NCI-H460 (cell line): ENCODE measurements at regions not wholly inside any gene's neighbourhood (a gene's known extent, or its start where the extent isn't known, plus 50 kb on each side); places are given as distances from the start of the nearest gene placed in this dataset.

Source experiments
- DNase-seq: peaks from one replicate; pipeline ENCODE4 v3.0.0-alpha.2; 2016; ENCODE audit warnings: low read depth; ENCODE audit errors: extremely low read depth

- no peak for DNase-seq
Measured at GRCh38 chr6:84425971-84426705, 198.7 kb upstream of the CEP162 start.

GRCh38 chr6:84424956-84425355 lies 197.5 kb upstream of the CEP162 start:
- no peak for DNase-seq

- peak; percentile 26 for DNase-seq
Measured at GRCh38 chr6:84422380-84422968, 195.0 kb upstream of the CEP162 start.

DNA sequence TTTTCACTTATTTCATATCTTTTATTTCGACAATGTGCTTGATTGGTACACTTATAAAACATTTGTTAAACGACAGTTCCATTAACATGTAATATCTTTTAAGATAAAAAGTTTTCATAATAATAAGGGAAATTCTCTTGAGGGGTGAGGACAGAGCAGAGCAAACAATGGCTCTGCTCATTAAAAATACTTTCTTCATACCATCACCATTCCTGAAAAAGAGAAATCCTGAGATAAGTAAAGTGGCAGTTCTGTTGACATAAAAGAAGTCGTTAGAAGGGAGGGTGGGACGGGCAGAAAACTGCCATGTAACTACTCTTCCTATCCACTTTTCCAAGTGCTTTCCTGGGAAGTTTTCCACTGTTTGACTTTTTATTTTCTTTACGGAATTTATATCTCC lies 193.6 kb upstream of the CEP162 start:
- DNase-seq = no peak

- no peak for DNase-seq
Measured at GRCh38 chr6:84417260-84417659, 189.8 kb upstream of the CEP162 start.

GRCh38 chr6:84416043-84416657 lies 188.7 kb upstream of the CEP162 start:
- DNase-seq = no peak

GRCh38 chr6:84415517-84415916 lies 188.1 kb upstream of the CEP162 start:
- DNase-seq = no peak

- DNase-seq = no peak
Measured at GRCh38 chr6:84415068-84415467, 187.6 kb upstream of the CEP162 start.

DNA sequence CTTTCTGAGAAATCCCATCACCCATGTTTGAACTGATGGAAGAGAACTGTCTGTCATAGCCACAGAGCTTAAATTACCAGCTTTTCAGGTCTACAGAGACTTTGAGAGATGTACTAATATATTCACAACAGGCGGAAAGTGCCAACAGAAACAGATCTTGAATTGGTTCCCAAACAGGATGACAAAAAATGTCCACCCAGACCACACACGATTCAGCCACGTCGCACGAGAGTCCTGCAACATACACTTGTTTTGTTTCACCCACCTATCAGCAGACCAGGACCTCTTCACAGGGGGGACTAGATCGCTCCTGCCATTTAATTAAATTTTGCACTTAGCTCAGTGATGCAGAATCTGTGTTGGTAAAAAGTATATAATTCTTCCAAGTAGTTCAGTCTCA lies 187.1 kb upstream of the CEP162 start:
- DNase-seq = no peak

- DNase-seq = no peak
Measured at GRCh38 chr6:84411060-84411629, 183.7 kb upstream of the CEP162 start.

- no peak for DNase-seq
Measured at GRCh38 chr6:84409911-84410310, 182.5 kb upstream of the CEP162 start.

- DNase-seq = no peak
Measured at GRCh38 chr6:84408028-84408427, 180.6 kb upstream of the CEP162 start.

GRCh38 chr6:84403545-84403944 lies 176.1 kb upstream of the CEP162 start:
- DNase-seq = no peak

GRCh38 chr6:84399003-84399402 lies 171.6 kb upstream of the CEP162 start:
- DNase-seq = no peak

DNA sequence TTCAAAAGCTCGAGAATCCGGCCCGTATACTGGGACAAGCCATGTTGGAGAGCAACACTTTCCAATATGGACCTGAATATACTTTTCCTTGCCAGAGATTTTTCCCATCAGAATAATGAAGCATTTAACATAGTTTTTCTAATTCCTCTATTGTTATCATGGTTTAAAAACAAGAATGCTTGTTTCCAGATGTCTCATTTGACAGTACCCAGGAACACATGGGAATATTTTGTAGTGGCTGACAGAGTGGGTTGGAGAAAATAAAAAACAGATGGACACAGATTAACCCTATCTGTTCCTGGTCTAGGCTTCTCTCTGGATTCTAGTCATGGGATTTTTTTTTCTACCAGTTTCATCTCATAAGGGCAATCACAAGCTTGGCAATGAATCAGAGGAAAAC lies 164.8 kb upstream of the CEP162 start:
- DNase-seq = no peak

DNA sequence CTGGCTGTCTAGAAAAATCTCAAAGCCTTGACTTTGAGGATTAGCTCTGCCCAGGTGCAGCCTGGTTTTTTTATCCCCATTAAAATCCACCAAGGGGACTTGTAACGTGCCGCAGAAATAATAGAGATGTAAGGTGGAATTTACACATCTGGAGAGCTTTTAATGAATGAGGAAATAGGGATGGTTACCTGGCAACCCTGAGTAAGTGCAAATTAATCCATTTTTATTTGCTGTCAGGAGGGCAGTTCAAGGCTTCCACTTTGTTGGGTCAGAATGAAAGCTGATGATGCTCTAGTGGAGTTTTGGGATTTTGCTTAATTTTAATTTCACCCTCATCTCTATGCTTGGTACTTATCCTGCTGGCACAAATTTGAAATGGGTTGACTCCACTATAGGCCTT lies 163.4 kb upstream of the CEP162 start:
- no peak for DNase-seq

DNA sequence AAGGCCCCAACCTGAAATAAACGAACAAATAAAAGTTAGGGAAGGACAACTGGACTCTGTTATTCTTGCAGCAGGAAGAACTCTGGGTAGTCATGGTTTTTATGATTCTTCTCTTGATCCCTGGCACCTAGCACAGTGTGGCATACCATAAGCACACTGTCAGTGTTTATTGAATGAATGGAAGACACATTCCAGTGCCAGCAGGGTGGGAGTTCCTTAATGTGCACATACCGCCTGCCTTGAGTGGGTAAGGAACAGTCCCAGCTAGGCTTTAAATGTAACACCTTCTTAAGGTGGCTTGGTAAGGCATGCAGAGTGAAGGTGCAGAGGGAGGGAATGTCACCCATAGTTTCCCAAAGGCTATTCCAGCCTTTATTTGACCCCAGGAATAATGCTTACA lies 162.9 kb upstream of the CEP162 start:
- DNase-seq = no peak

DNA sequence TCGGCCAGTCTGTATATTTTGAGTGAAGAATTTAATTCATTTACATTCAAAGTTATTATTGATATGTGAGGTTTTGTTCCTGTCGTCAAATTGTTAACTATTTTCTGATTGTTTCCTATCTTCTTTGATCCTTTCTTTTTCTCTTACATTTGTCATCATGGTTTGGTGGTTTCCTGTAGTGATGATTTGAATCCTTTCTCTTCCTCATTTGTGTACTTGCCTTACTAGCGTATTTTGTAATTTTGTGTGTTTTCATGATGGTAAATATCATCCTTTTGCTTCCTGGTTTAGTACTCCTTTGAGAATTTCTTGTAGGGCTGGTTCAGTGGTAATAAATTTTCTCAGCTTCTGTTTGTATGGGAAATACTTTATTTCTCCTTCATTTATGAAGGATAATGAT lies 151.7 kb upstream of the CEP162 start:
- DNase-seq = no peak

DNA sequence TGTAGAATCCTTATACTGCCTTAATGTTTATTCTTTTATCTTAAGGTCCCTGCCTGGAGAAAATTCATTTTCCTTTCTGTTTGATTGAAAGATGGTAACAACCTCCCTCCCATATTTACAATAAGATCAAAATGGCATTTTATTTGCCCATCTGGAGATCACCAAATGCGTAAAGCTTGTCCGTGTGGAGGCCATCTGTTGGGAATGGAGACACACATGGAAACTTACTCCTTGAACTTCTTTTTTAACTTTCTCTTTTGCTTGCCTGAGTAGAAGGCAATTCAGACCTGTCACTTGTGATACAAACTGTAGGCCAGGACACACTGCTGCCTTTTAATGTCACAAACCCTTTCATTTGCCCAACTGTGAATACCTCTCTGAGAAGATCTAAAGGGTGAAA lies 144.8 kb upstream of the CEP162 start:
- DNase-seq = no peak

- no peak for DNase-seq
Measured at GRCh38 chr6:84371681-84372080, 144.2 kb upstream of the CEP162 start.

DNA sequence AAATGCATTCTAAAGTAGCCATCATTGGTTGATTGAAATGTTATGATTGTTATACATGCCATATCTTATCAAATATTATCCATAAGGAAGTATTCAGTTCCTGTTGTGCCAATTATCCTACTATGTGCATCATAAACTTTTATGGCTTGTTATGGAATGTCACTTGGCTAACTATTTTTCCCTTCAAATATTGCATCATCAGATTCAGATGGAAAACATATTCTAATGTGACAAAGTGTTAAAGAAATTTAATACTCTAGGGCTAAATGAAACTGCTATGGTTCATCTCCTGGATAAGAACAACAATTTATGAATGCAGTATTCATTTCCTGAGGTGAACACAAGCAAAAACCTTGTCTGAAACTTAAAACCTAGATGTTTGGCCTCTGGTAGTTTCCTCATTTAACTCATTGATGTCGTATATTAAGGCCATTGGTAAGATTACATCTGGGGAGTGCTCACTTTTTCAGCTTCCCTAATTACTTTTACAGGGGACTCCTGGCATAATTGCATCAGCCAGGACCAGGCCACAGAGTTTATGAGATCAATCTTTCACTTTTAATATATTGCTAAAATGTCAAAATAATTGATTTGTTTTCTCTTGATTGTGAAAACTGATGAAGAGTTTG lies 134.9 kb upstream of the CEP162 start:
- no peak for DNase-seq
